ENCODE measurements at regions not wholly inside any gene's neighbourhood (a gene's known extent, or its start where the extent isn't known, plus 50 kb on each side); places are given as distances from the start of the nearest gene placed in this dataset.

DNA sequence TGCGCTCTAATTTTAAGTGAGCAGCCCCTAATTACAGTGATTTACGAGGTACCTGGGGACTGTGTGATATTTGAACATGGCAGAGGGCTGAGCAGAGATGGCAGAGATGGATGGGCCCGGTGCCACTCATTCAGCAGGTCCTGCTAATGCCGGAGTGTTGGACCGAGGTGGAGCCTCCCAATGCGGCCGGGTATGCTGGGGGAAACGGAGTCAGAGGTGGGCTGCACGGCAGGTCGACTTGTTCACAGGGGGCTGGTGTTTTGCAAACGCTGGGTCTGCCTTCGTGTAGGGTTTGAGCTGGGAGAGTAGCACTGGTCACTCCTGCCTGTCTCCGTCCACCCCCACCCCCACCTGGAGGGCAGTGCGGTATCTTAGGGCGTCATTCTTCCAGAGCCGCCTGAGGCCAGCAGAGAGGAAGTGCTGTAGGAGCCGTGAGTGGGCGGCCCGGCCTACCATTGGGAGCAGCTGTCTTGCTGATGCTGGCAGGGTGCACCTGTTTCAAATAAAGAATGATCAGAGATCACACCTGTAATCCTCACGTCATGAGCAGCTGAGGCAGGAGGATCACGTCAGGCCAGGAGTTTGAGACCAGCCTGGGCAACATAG lies 122.6 kb downstream of the IGLL1 start:
- TF ChIP-seq, protein P1, sequence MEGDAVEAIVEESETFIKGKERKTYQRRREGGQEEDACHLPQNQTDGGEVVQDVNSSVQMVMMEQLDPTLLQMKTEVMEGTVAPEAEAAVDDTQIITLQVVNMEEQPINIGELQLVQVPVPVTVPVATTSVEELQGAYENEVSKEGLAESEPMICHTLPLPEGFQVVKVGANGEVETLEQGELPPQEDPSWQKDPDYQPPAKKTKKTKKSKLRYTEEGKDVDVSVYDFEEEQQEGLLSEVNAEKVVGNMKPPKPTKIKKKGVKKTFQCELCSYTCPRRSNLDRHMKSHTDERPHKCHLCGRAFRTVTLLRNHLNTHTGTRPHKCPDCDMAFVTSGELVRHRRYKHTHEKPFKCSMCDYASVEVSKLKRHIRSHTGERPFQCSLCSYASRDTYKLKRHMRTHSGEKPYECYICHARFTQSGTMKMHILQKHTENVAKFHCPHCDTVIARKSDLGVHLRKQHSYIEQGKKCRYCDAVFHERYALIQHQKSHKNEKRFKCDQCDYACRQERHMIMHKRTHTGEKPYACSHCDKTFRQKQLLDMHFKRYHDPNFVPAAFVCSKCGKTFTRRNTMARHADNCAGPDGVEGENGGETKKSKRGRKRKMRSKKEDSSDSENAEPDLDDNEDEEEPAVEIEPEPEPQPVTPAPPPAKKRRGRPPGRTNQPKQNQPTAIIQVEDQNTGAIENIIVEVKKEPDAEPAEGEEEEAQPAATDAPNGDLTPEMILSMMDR (IDR thresholded peaks at IDR 0.05; ENCODE audit: borderline replicate concordance, extremely low read depth, low read length, poor library complexity, severe bottlenecking): no peak
- no peak for TF ChIP-seq EZH2 (IDR thresholded peaks at IDR 0.05; ENCODE audit: borderline replicate concordance, low read depth, low read length, severe bottlenecking)

All from DND-41 (cell line).